ENCODE measurements at regions not wholly inside any gene's neighbourhood (a gene's known extent, or its start where the extent isn't known, plus 50 kb on each side); places are given as distances from the start of the nearest gene placed in this dataset.

DNA sequence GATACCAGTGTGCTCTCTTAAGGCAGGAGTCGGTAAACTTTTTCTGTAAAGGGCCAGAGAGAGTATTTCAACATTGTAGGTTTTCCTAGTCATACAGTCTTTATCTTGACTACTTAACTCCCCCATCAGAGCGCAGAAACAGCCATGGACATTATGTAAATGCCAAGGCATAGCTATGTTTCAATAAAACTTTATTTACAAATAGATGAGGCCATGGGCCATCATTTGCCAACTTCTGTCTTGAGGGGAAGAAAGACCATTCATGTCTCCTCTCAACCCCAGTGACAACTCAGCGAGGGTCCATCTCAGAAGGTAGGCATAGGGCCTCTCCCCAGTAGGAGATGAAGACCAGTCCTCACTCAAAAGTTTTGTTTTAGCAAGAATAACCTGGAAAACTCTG lies 301.3 kb downstream of the FBXW7 start:
- no peak for DNase-seq

DNA sequence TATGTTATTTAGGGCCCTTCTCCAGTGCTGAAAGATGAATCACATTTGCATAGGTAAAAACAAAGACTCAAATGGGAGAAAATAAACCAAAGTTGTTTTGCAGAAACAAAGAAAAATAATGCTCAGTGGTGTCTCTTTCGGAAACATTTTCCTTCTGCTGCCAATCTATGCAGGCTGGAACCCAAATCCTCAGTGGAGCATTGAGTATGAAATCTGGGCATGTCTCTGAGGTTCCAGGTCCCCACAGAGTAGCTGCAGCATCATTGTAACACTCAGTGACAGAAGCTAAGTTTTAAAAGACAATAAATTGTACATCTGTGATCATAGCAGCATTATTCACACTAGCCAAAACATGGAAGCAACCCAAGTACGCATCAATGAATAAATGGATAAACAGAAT lies 303.6 kb downstream of the FBXW7 start:
- no peak for DNase-seq

DNA sequence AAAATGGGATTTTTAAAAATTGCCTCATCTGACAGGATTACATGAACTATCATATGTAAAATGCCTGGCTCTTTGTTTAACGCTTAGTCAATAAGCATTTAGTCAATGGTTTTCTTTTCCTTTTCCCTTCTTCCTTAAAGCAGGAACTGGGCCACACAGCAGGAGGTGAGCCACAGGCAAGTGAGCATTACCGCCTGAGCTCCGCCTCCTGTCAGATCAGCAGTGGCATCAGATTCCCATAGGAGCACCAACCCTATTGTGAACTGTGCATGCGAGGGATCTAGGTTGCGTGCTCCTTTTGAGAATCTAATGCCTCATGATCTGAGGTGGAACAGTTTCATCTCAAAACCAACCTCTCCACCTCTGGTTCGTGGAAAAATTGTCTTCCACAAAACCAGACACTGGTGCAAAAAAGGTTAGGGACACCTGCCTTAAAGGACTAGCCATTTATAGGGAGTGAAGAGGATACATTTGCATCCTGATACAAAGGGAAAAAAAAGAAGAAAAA lies 306.1 kb downstream of the FBXW7 start:
- no peak for DNase-seq

- DNase-seq = no peak
Measured at GRCh38 chr4:152225680-152226079, 310.2 kb downstream of the FBXW7 start.

DNA sequence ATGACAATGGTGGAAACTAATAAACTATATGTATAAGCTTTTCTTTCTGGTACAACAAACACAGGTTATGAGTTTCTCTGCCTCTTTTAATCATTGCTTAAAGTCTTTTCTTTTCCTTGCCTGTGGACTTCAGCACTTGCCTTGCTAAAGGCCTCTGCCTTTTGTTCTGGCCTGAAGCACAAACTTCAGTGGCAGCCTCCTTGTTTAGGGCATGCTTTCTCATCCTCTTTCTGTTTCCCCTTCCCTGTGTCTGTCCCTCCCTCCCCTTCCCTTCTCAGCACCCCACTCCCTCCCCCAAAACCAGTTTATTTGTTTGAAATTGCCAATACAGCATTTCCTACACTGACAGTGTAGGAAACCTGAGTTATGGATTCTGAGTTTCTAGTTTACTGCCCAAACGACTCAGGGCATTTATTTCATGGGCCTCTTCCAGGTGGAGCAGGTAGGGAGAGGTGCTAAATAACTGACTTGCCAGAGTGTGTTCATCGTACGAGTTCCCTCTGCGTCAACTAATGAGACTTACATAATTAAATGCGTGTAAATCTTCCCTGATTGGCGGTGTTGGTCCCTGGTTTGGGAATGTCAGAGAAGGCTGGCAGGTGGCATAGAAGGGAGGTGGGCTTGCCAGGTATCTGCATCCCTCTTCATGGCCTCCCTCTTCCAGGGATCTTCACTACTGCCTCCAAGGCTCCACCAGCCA lies 311.0 kb downstream of the FBXW7 start:
- no peak for DNase-seq

DNA sequence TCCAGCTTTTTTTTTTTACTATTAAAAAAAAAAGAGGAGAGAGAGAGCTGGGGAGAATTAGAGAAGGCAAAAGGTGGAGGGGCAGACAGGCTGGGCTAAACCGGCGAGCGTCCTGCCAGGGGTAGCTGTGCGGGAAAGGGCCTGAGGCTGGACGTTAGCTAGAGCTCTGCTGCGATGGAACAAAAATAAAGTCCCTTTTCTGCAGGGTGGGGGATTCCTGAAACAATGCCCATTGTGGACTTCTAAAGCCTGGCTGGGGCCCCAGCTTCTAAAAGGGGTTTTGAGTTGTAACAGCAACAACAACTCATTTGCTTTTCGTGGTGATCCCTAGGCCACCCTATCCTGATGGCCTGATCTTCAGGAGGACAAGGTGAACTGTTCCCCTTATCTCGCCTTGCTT lies 311.7 kb downstream of the FBXW7 start:
- DNase-seq = no peak

DNA sequence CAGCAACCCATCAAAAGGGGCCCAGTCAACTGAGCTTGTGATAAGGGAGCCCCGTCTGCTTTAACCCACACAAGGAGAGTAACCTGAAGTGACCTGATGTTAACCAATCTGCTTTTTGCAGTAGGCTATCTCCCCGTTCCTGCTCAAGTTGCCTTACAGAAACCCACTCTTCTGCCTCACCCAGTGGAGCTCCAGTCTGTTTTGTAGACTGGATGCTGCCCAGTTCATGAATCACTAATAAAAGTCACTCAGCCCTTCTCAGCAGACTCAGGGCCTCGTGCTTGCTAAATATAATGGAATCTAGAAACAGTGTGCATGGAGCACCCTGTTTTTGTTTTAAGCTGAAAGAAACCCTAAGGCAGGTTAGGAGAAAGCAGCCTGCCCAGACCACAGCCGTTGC lies 312.3 kb downstream of the FBXW7 start:
- DNase-seq = no peak

- DNase-seq = no peak
Measured at GRCh38 chr4:152221816-152222516, 313.9 kb downstream of the FBXW7 start.

- no peak for DNase-seq
Measured at GRCh38 chr4:152220201-152220666, 315.7 kb downstream of the FBXW7 start.

DNA sequence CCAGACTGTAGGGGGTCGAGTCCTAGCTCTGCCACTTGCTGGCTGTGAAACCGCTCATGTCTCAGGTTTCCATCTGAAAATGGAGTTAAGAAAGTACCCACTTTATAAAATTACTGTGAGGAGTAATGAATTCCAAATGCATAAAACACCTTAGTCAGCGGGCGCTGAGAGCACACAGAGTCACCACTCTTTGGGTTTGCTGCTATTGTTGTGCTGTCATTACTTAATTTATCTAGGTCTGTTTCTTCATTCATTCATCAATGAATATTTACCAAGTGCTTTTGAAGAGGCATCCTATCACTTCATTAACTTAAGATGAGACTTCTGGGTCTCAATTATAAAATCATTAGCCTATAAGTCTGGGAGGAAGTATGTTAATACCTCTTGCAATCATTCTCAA lies 317.3 kb downstream of the FBXW7 start:
- no peak for DNase-seq

GRCh38 chr4:152217896-152218295 lies 318.0 kb downstream of the FBXW7 start:
- DNase-seq = no peak

DNA sequence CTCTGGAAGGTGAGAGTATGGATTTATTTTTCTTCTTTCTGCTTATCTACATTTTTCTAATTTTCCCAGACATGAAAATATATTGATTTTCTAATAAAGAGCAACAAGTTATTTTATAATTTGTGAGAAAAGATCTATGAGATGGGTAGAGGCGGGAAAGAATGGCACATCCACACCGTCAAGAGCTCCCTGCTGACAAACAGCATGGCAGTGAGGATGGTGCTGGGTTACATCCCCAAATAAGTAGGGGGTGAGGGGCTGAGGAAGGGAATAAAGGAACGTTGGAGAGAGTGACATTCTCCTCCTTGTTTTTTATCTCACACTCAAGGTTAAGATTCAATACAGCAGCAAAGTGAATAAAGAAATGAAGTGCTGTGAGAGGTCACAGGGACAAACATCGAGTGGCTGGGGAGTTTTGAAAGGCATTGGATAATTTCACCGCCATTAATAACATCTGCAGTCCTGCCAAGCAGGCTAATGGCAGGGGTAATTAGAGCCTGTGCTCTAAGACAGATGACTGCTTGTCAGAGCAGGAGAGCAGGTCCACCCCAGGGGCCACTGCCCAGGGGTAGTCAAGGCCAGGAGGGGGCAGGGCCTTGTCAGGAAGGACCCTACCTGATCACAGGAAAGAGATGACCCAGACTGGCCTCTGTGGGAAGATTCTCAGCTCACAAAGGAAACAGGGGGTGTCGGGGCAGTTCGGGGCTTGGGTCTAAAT lies 323.8 kb downstream of the FBXW7 start:
- no peak for DNase-seq

DNA sequence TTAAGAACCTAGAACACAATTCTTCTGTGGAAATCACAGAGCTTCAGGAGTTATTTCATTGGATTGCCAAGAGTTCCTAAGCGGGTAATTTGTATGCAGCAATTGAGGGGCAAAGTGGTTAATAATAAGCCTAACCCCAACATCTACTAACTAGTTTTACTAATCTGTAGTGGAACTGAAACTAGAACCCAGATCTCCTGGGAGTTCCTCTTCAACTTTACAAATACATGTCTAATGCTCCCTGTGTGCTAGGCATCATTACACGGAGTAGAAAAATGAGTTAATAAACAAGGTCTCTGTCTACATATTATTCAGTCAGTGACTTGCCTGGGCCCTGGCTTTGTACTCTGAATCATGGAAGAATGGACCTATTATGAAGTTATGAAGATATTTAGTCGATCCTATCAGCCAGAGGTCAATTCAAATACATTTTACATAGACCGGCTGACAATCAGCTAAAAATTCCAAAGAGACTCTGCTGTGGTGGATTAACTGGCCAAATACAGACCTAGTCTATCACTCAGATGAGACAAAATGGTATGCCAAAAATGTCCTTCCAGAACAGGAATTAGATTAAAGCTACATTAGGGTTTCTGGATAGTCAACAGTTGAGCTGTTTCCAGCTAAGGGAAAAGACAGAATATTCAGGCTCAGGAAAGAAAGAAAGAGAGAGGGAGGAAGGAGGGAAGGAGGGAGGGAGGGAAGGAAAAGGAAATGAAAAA lies 326.0 kb downstream of the FBXW7 start:
- DNase-seq = no peak

GRCh38 chr4:152207378-152207720 lies 328.5 kb downstream of the FBXW7 start:
- no peak for DNase-seq

DNA sequence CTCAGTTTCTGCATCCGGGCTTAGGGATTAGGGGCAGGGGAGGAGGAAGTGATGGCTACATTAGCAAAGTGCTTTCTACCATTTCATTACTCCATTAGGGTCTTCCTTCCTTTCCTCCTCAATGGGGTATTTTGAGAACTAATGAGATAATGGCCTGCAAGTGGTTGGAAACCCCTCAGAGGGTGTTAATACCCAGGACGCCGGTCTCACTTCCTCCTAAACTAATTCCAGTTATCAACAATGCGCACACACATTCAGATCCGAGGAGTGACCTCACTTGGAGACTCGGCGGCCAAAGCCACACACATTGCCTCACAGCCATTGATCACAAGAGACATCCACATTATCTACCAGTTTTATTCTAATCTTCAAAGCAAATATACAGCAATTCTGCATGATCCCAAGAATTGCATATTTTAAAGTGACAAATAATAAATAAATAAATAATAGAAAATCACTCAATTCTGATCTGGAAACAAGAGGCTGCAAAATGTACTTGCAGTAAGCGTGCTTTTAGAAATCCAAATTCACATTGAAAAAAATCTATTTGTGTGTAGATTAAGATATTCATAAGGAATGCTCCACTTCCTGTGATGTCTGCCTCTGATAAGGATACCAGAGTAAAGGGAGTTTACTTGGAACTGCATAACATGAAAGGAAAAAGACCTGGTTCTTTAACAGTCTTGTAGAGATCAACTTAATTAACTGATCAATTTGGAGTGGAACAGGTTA lies 329.1 kb downstream of the FBXW7 start:
- DNase-seq = no peak

- DNase-seq = no peak
Measured at GRCh38 chr4:152206185-152206584, 329.7 kb downstream of the FBXW7 start.

- DNase-seq = no peak
Measured at GRCh38 chr4:152202415-152202814, 333.5 kb downstream of the FBXW7 start.

DNA sequence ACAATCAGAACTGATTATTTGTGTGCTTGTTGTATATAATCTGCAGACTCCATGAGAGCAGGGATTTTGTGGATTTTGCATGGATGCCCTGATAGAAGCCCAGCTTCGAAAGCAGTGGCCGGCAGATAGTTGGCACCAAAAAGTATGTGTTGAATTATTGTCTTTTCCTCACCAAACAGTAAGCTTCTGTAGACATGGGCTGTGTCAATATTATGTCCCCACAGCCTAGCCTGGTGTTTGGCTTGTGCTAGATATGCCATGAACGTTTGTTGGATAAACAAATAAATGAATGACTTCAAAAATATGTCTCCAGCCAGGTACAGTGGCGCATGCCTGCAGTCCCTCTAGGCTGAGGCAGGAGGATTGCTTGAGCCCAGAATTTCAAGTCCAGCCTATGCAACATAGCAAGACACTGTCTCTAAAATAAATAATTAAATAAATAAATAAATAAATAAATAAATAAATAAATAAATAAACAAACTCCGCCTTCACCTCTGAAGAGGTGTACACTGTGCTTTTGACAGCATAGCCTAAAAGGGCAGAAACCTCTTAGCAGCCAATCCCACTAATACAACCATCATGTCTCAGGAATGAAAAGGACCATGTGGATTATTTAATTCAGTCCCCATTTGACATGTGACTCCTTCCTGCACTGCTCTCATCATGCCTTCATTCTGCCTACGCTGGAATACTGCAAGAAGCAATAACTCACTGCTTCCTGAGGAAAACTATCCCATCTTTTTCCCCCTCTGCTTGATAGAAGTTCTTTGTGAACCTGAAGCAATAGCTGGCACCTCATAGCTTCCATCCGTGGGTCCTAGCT lies 335.2 kb downstream of the FBXW7 start:
- DNase-seq = no peak

DNA sequence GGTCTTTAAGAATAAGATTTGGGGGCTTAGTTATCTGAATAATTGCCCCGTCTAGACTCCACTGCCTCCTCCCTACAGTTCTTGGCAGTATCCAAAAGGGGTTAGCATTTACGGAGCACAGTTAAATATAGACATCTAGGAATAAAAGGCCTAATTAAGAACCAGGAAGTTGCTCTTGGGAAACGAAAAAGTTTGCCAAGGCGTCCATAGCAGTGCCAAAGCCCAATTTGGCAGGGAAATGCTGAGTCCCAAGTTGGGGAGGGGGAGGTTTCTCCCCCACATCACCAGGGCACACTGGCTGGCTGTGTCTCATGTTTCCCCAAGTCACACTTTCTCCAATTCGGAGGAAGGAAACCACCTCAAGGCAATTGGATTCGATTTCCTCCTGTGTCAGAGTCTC lies 338.7 kb downstream of the FBXW7 start:
- DNase-seq = no peak

DNA sequence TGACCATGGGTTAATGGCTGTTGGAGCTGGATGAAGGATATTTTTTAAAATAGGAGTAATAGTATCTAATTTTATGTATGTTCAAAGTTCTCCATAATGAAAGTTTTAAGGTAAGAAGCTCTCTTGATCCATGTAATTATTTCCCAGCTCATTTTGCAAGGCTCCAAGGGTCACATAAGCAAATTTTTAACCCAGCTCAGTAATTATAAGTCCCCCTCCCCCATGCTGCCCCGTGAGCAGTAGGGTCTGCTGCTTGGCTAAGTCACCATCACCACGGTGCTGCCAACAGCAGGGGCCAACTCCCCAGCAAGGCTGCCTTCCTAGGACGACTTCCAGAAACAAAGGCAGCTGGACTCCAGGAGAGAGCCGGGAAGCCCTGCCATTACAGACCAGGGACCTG lies 340.0 kb downstream of the FBXW7 start:
- DNase-seq = no peak

- no peak for DNase-seq
Measured at GRCh38 chr4:152193059-152193458, 342.8 kb downstream of the FBXW7 start.

GRCh38 chr4:152190907-152191306 lies 345.0 kb downstream of the FBXW7 start:
- no peak for DNase-seq

All from HCEC 1CT (cell line).